GM12878 (cell line): ENCODE measurements at regions not wholly inside any gene's neighbourhood (a gene's known extent, or its start where the extent isn't known, plus 50 kb on each side); places are given as distances from the start of the nearest gene placed in this dataset.

Source experiments
- REST ChIP-seq: IDR thresholded peaks from 2 replicates; pipeline ENCODE4 v1.6.1; 2012; ENCODE audit warnings: mild to moderate bottlenecking, low read depth, low read length
- SIN3A ChIP-seq: IDR thresholded peaks from 2 replicates; pipeline ENCODE4 v1.6.1; 2012; ENCODE audit warnings: low read depth, low read length, improper control_type of control experiment

GRCh38 chr11:28657378-28658030, 549.3 kb downstream of the METTL15 start:
- TF ChIP-seq REST (no peak), SIN3A (no peak)
